MM.1S (cell line): ENCODE measurements at regions not wholly inside any gene's neighbourhood (a gene's known extent, or its start where the extent isn't known, plus 50 kb on each side); places are given as distances from the start of the nearest gene placed in this dataset.

ENCODE experiments used
- EZH2phosphoT487 ChIP-seq: fragments of 300-600 bp; sonication (generic); IDR thresholded peaks from 2 replicates; pipeline ENCODE4 v1.6.1; 2018; ENCODE audit warnings: antibody characterized with exemption, low read length
- TF ChIP-seq, protein P1 (sequence below): fragments of 300-600 bp; sonication (generic); IDR thresholded peaks from 2 replicates; pipeline ENCODE4 v1.5.1; 2016; ENCODE audit warnings: antibody characterized with exemption, low read length, mixed read lengths

DNA sequence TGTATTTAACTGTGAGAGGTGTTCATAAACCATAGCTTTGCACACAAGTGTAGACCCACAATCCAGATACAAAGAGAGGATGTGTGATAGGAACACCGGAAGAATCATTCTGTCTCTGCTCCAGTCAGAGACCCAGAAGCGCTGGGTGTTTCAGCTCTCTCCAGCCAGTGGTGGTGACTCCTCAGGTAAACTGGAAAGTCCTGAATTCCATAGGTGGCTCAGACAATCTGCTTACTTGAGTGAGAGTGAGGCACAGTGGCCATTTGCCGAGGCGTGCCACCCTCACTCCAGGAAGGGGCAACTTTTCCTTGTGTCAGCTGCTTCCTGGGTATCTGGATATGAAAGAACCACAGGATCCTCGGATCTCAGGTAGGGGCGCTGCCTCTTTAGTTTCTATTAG, 171.5 kb downstream of the KCNS3 start:
- no peak for TF ChIP-seq EZH2phosphoT487
- TF ChIP-seq, protein P1, sequence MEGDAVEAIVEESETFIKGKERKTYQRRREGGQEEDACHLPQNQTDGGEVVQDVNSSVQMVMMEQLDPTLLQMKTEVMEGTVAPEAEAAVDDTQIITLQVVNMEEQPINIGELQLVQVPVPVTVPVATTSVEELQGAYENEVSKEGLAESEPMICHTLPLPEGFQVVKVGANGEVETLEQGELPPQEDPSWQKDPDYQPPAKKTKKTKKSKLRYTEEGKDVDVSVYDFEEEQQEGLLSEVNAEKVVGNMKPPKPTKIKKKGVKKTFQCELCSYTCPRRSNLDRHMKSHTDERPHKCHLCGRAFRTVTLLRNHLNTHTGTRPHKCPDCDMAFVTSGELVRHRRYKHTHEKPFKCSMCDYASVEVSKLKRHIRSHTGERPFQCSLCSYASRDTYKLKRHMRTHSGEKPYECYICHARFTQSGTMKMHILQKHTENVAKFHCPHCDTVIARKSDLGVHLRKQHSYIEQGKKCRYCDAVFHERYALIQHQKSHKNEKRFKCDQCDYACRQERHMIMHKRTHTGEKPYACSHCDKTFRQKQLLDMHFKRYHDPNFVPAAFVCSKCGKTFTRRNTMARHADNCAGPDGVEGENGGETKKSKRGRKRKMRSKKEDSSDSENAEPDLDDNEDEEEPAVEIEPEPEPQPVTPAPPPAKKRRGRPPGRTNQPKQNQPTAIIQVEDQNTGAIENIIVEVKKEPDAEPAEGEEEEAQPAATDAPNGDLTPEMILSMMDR = no peak
